ENCODE measurements at regions not wholly inside any gene's neighbourhood (a gene's known extent, or its start where the extent isn't known, plus 50 kb on each side); places are given as distances from the start of the nearest gene placed in this dataset.

GRCh38 chr13:55497486-55497885 is 1643.2 kb upstream of the PRR20A start:
- TF ChIP-seq POLR2A (IDR thresholded peaks at IDR 0.05), result no peak
- no peak for TF ChIP-seq CTCF (IDR thresholded peaks at IDR 0.05)
